DOHH2 (cell line): ENCODE measurements at regions not wholly inside any gene's neighbourhood (a gene's known extent, or its start where the extent isn't known, plus 50 kb on each side); places are given as distances from the start of the nearest gene placed in this dataset.

Experiments
- EZH2phosphoT487 ChIP-seq: fragments of 200-600 bp; sonication (generic); IDR thresholded peaks from 2 replicates; pipeline ENCODE4 v1.6.1; 2017; ENCODE audit warnings: borderline replicate concordance, mild to moderate bottlenecking, antibody characterized with exemption, low read length, moderate library complexity, mixed read lengths
- TF ChIP-seq, protein P1 (sequence below): fragments of 200-600 bp; sonication (generic); IDR thresholded peaks from one replicate; pipeline ENCODE4 v1.5.1; 2014; ENCODE audit warnings: antibody characterized with exemption, mild to moderate bottlenecking, low read depth, low read length; ENCODE audit not compliant: poor library complexity, severe bottlenecking

DNA sequence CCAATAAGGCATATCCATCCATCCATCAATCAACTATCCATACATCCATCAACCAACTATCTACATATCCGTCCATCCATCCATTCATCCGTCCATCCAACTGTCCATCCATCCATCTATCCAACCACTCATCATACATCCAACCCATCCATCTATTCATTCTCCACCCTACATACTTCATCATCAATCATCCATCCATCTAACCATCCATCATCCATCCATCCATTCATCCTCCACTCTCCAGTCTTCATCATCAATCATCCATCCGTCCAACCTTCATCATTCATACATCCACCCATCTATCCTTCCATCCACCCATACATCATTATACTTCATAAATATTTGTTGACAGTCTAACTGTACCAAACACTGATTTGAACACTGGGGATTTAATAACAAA lies 231.3 kb upstream of the DAB1 start:
- TF ChIP-seq, protein P1, sequence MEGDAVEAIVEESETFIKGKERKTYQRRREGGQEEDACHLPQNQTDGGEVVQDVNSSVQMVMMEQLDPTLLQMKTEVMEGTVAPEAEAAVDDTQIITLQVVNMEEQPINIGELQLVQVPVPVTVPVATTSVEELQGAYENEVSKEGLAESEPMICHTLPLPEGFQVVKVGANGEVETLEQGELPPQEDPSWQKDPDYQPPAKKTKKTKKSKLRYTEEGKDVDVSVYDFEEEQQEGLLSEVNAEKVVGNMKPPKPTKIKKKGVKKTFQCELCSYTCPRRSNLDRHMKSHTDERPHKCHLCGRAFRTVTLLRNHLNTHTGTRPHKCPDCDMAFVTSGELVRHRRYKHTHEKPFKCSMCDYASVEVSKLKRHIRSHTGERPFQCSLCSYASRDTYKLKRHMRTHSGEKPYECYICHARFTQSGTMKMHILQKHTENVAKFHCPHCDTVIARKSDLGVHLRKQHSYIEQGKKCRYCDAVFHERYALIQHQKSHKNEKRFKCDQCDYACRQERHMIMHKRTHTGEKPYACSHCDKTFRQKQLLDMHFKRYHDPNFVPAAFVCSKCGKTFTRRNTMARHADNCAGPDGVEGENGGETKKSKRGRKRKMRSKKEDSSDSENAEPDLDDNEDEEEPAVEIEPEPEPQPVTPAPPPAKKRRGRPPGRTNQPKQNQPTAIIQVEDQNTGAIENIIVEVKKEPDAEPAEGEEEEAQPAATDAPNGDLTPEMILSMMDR: no peak
- TF ChIP-seq EZH2phosphoT487: no peak
